ENCODE measurements at regions not wholly inside any gene's neighbourhood (a gene's known extent, or its start where the extent isn't known, plus 50 kb on each side); places are given as distances from the start of the nearest gene placed in this dataset.

- TF ChIP-seq CTCF (IDR thresholded peaks at IDR 0.05) = no peak
- no peak for TF ChIP-seq POLR2A (IDR thresholded peaks at IDR 0.05)
Measured at GRCh38 chr6:133759524-133759923, 129.4 kb upstream of the TCF21 start.
